ENCODE measurements at regions not wholly inside any gene's neighbourhood (a gene's known extent, or its start where the extent isn't known, plus 50 kb on each side); places are given as distances from the start of the nearest gene placed in this dataset.

GRCh38 chr20:16844406-16844805 lies 96.2 kb downstream of the OTOR start:
- Mint-ChIP-seq H3K36me3 (ENCODE audit: low read depth) (no peaks in the 10 kb centered on the region), H3K27me3 (ENCODE audit: low read depth) (no peaks in the 10 kb centered on the region), H3K4me1 (peaks cover 9% of the 10 kb centered on the region), H3K9me3 (peaks cover 3% of the 10 kb centered on the region), H3K4me3 (no peak overlapping the region), H3K27ac (ENCODE audit: unreplicated experiment) (no peak overlapping the region)
- no peak for DNase-seq (ENCODE audit: low read depth, low spot score)
- no peak for TF ChIP-seq CTCF (conservative IDR thresholded peaks at IDR 0.05)

- Mint-ChIP-seq H3K4me1 (peaks cover 9% of the 10 kb centered on the region), H3K36me3 (ENCODE audit: low read depth) (no peaks in the 10 kb centered on the region), H3K4me3 (no peak overlapping the region), H3K9me3 (peaks cover 3% of the 10 kb centered on the region), H3K27me3 (ENCODE audit: low read depth) (no peaks in the 10 kb centered on the region), H3K27ac (ENCODE audit: unreplicated experiment) (no peak overlapping the region)
- no peak for DNase-seq (ENCODE audit: low read depth, low spot score)
- no peak for TF ChIP-seq CTCF (conservative IDR thresholded peaks at IDR 0.05)
Observed at GRCh38 chr20:16846006-16846405, 97.8 kb downstream of the OTOR start.

GRCh38 chr20:16848061-16848460 lies 99.9 kb downstream of the OTOR start:
- TF ChIP-seq CTCF (conservative IDR thresholded peaks at IDR 0.05), result no peak
- DNase-seq (ENCODE audit: low read depth, low spot score), result no peak
- H3K27me3 Mint-ChIP-seq (ENCODE audit: low read depth), result no peaks in the 10 kb centered on the region
- peaks cover 9% of the 10 kb centered on the region for H3K4me1 Mint-ChIP-seq
- no peak overlapping the region for H3K4me3 Mint-ChIP-seq
- peaks cover 3% of the 10 kb centered on the region for H3K36me3 Mint-ChIP-seq (ENCODE audit: low read depth)
- H3K9me3 Mint-ChIP-seq, result peaks cover 6% of the 10 kb centered on the region
- no peak overlapping the region for H3K27ac Mint-ChIP-seq (ENCODE audit: unreplicated experiment)

GRCh38 chr20:16848526-16848925 lies 100.4 kb downstream of the OTOR start:
- Mint-ChIP-seq H3K9me3 (peaks cover 4% of the 10 kb centered on the region), H3K27ac (ENCODE audit: unreplicated experiment) (no peak overlapping the region), H3K36me3 (ENCODE audit: low read depth) (peaks cover 3% of the 10 kb centered on the region), H3K27me3 (ENCODE audit: low read depth) (no peaks in the 10 kb centered on the region), H3K4me3 (no peak overlapping the region), H3K4me1 (peaks cover 9% of the 10 kb centered on the region)
- TF ChIP-seq CTCF (conservative IDR thresholded peaks at IDR 0.05), result no peak
- no peak for DNase-seq (ENCODE audit: low read depth, low spot score)

- Mint-ChIP-seq H3K27ac (ENCODE audit: unreplicated experiment) (no peak overlapping the region), H3K4me1 (peaks cover 14% of the 10 kb centered on the region), H3K36me3 (ENCODE audit: low read depth) (peaks cover 4% of the 10 kb centered on the region), H3K4me3 (no peak overlapping the region), H3K27me3 (ENCODE audit: low read depth) (no peaks in the 10 kb centered on the region), H3K9me3 (peaks cover 10% of the 10 kb centered on the region)
- no peak for DNase-seq (ENCODE audit: low read depth, low spot score)
- TF ChIP-seq CTCF (conservative IDR thresholded peaks at IDR 0.05), result no peak
Observed at GRCh38 chr20:16860914-16861313, 112.8 kb downstream of the OTOR start.

- no peak for DNase-seq (ENCODE audit: low read depth, low spot score)
- no peak overlapping the region for H3K4me3 Mint-ChIP-seq
- H3K27me3 Mint-ChIP-seq (ENCODE audit: low read depth), result no peaks in the 10 kb centered on the region
- peaks cover 14% of the 10 kb centered on the region for H3K4me1 Mint-ChIP-seq
- no peak overlapping the region for H3K27ac Mint-ChIP-seq (ENCODE audit: unreplicated experiment)
- TF ChIP-seq CTCF (conservative IDR thresholded peaks at IDR 0.05), result no peak
- H3K9me3 Mint-ChIP-seq, result peaks cover 6% of the 10 kb centered on the region
- H3K36me3 Mint-ChIP-seq (ENCODE audit: low read depth), result peaks cover 4% of the 10 kb centered on the region
Observed at GRCh38 chr20:16861708-16862107, 113.5 kb downstream of the OTOR start.
